Smooth muscle cell (in vitro differentiated cells): ENCODE measurements at regions not wholly inside any gene's neighbourhood (a gene's known extent, or its start where the extent isn't known, plus 50 kb on each side); places are given as distances from the start of the nearest gene placed in this dataset.

Source experiments
- DNase-seq: peaks from one replicate; lab custom pipeline; 2025; ENCODE audit not compliant: unreplicated experiment; lab: John Stamatoyannopoulos, UW
- H2AFZ ChIP-seq: fragments of 200-600 bp; sonication (generic); 2 replicates; pipeline ENCODE4 v1.6.0; 2016; ENCODE audit warnings: antibody characterized with exemption, low read depth, mild to moderate bottlenecking
- H3F3A ChIP-seq: fragments of 200-600 bp; sonication (generic); 2 replicates; pipeline ENCODE4 v1.6.0; 2017; ENCODE audit warnings: antibody characterized with exemption, low read depth
- H3K27ac ChIP-seq: fragments of 200-600 bp; sonication (generic); 2 replicates; pipeline ENCODE4 v1.5.1; 2016; ENCODE audit warnings: low read depth, mild to moderate bottlenecking
- H3K27me3 ChIP-seq: fragments of 200-600 bp; sonication (generic); 2 replicates; pipeline ENCODE4 v1.6.1; 2016; ENCODE audit warnings: low read depth, mild to moderate bottlenecking
- H3K36me3 ChIP-seq: fragments of 200-600 bp; sonication (generic); 2 replicates; pipeline ENCODE4 v1.5.1; 2016; ENCODE audit warnings: low read depth
- H3K4me1 ChIP-seq: fragments of 200-600 bp; sonication (generic); 2 replicates; pipeline ENCODE4 v1.5.1; 2016; ENCODE audit warnings: low read depth
- H3K4me2 ChIP-seq: fragments of 200-600 bp; sonication (generic); 2 replicates; pipeline ENCODE4 v1.6.0; 2016; ENCODE audit warnings: mild to moderate bottlenecking
- H3K4me3 ChIP-seq: fragments of 200-600 bp; sonication (generic); 2 replicates; pipeline ENCODE4 v1.5.1; 2016; ENCODE audit warnings: mild to moderate bottlenecking
- H3K79me2 ChIP-seq: fragments of 200-600 bp; sonication (generic); 2 replicates; pipeline ENCODE4 v1.6.0; 2016; ENCODE audit warnings: low read depth, mild to moderate bottlenecking
- H3K9ac ChIP-seq: fragments of 200-600 bp; sonication (generic); 2 replicates; pipeline ENCODE4 v1.6.0; 2016; ENCODE audit warnings: low read depth
- H3K9me3 ChIP-seq: fragments of 200-600 bp; sonication (generic); replicated peaks from 2 replicates; pipeline ENCODE4 v1.5.1; 2016; ENCODE audit warnings: low read depth
- H4K20me1 ChIP-seq: fragments of 200-600 bp; sonication (generic); 2 replicates; pipeline ENCODE4 v1.6.0; 2016; ENCODE audit warnings: low read depth
- WGBS: methylation state at CpG from one replicate; pipeline ENCODE4 v1.1.7; 2016; ENCODE audit warnings: low lambda C conversion rate; 5-methylcytosine and 5-hydroxymethylcytosine counted together
- TF ChIP-seq, protein P1 (sequence below): fragments of 200-600 bp; sonication (generic); IDR thresholded peaks from 2 replicates; pipeline ENCODE4 v1.5.1; 2017; ENCODE audit warnings: borderline replicate concordance, mild to moderate bottlenecking, antibody characterized with exemption; ENCODE audit not compliant: insufficient read depth, poor library complexity, severe bottlenecking

DNA sequence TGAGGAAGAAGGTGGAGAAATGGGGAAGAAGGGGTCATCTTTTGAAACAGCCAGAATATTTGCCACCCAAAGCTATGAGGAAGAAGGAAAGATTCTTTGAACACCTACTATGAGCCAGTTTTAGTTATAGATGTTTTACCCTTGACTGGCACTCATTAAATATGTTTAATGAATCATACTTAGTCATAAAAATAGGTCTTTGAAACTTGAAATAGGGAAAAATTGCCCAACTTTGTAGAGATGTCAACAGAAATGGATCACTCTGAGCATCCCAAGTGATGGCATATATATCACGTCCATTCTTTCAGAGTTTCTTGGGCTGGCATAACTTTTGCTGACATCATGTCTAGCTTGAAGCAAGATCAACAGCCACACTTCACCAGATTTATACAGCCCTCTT, 263.5 kb downstream of the RPAP3 start:
- no peaks in the 10 kb centered on the region for H4K20me1 ChIP-seq
- H3K4me2 ChIP-seq: no peak overlapping the region
- TF ChIP-seq, protein P1, sequence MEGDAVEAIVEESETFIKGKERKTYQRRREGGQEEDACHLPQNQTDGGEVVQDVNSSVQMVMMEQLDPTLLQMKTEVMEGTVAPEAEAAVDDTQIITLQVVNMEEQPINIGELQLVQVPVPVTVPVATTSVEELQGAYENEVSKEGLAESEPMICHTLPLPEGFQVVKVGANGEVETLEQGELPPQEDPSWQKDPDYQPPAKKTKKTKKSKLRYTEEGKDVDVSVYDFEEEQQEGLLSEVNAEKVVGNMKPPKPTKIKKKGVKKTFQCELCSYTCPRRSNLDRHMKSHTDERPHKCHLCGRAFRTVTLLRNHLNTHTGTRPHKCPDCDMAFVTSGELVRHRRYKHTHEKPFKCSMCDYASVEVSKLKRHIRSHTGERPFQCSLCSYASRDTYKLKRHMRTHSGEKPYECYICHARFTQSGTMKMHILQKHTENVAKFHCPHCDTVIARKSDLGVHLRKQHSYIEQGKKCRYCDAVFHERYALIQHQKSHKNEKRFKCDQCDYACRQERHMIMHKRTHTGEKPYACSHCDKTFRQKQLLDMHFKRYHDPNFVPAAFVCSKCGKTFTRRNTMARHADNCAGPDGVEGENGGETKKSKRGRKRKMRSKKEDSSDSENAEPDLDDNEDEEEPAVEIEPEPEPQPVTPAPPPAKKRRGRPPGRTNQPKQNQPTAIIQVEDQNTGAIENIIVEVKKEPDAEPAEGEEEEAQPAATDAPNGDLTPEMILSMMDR: no peak
- DNase-seq: no peak
- H3K9ac ChIP-seq: no peak overlapping the region
- H3K79me2 ChIP-seq: no peaks in the 10 kb centered on the region
- no peak overlapping the region for H3K27ac ChIP-seq
- H3K27me3 ChIP-seq: no peaks in the 10 kb centered on the region
- H3K9me3 ChIP-seq: no peaks in the 10 kb centered on the region
- WGBS: 86% methylated on average over 1 of the region's 1 CpG
- H3K36me3 ChIP-seq: no peaks in the 10 kb centered on the region
- H3K4me1 ChIP-seq: no peaks in the 10 kb centered on the region
- H3K4me3 ChIP-seq: no peak overlapping the region
- no peaks in the 10 kb centered on the region for H3F3A ChIP-seq
- H2AFZ ChIP-seq: no peak overlapping the region

DNA sequence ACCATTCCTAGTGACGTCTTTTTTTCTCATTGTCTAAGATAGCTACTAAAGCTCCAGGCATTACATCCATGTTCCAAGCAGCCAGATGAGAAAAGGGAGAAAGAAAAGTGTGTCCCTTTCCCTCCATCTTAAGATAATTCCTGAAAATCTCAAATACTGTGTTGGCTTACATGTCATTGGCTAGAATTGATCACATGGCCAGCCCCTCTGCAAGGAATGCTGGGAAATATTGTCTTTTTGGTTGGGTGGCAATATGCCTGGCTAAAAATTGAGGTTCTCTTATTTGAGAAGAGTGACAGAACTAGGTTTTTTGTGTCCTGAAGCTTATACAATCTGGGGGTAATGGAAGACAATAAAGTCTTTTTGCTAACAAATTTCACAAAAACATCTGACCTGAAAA, 264.3 kb downstream of the RPAP3 start:
- Histone ChIP-seq H3K27ac (no peak overlapping the region), H3K9ac (no peak overlapping the region), H4K20me1 (no peaks in the 10 kb centered on the region), H3K27me3 (no peaks in the 10 kb centered on the region), H3K36me3 (no peaks in the 10 kb centered on the region), H3K4me1 (no peaks in the 10 kb centered on the region), H3K9me3 (no peaks in the 10 kb centered on the region), H3F3A (no peaks in the 10 kb centered on the region), H3K4me2 (no peak overlapping the region), H3K4me3 (no peak overlapping the region), H3K79me2 (no peaks in the 10 kb centered on the region), H2AFZ (no peak overlapping the region)
- 93% methylated on average over 1 of the region's 1 CpG for WGBS
- DNase-seq: no peak
- TF ChIP-seq, protein P1: no peak

DNA sequence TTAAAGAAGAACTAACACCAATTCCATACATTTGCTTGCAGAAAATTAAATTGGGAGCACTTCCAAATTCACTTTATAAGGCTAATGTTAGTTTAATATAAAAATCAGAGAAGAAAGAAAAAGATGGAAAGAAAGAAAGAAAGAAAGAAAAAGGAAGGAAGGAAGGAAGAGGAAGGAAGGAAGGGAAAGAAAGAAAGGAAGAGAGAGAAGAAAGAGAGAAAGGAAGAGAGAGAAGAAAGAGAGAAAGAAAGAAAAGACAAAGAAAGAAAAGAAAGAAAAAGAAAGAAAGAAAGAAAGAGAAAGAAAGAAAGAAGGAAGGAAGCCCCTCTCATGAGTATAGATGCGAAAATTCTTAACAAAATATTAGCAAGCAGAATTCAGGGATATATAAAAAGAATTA, 267.7 kb downstream of the RPAP3 start:
- Histone ChIP-seq H3K4me2 (no peak overlapping the region), H4K20me1 (no peaks in the 10 kb centered on the region), H3K27ac (no peak overlapping the region), H3K27me3 (no peaks in the 10 kb centered on the region), H3K4me1 (no peaks in the 10 kb centered on the region), H3K79me2 (no peaks in the 10 kb centered on the region), H3K9ac (no peak overlapping the region), H3K9me3 (no peaks in the 10 kb centered on the region), H2AFZ (no peak overlapping the region), H3F3A (no peaks in the 10 kb centered on the region), H3K4me3 (no peak overlapping the region), H3K36me3 (no peaks in the 10 kb centered on the region)
- DNase-seq: no peak
- TF ChIP-seq, protein P1: no peak
- WGBS: 38% methylated on average over 1 of the region's 1 CpG

DNA sequence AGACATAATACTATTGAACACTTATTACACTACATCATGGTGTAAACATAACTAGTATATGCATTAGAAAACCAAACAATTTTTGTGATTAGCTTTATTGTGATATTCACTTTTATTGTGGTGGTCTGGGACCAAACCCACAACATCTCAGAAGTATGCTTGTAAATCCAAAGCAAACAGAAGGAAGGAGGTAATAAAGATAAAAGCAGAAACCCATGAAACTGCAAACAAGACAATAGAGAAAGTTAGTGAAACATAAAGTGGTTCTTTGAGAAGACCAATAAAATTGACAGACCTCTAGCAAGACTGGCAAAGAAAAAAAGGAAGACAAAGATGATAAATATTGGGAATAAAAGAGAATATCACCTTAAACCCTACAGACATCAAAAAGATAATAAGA, 268.3 kb downstream of the RPAP3 start:
- Histone ChIP-seq H3K36me3 (no peaks in the 10 kb centered on the region), H3K27me3 (no peaks in the 10 kb centered on the region), H2AFZ (no peak overlapping the region), H4K20me1 (no peaks in the 10 kb centered on the region), H3F3A (no peaks in the 10 kb centered on the region), H3K27ac (no peak overlapping the region), H3K4me1 (no peaks in the 10 kb centered on the region), H3K4me2 (no peak overlapping the region), H3K4me3 (no peak overlapping the region), H3K79me2 (no peaks in the 10 kb centered on the region), H3K9ac (no peak overlapping the region), H3K9me3 (no peaks in the 10 kb centered on the region)
- TF ChIP-seq, protein P1: no peak
- DNase-seq: no peak
